ENCODE measurements at regions not wholly inside any gene's neighbourhood (a gene's known extent, or its start where the extent isn't known, plus 50 kb on each side); places are given as distances from the start of the nearest gene placed in this dataset.

DNA sequence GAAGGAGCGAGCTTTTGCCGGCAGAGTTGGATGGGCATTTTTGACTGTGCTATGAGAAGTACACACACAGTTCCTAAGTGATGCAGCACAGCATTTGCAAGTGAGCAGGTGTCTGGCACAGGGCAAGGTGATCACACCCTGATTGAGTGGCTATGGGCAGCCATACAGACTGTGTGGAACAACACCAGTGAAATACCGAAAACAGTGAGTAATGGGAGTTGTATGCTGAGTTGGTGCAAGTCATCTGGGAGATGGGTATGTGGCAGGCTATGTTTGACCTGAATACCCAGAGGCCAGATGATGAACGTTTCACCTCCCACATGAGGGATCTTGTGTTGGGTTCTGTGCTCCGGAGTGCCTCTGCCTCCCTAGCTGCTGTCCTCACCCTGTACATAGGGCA, 53.5 kb upstream of the TIPARP start:
- DNase-seq (ENCODE audit: low spot score): no peak

DNA sequence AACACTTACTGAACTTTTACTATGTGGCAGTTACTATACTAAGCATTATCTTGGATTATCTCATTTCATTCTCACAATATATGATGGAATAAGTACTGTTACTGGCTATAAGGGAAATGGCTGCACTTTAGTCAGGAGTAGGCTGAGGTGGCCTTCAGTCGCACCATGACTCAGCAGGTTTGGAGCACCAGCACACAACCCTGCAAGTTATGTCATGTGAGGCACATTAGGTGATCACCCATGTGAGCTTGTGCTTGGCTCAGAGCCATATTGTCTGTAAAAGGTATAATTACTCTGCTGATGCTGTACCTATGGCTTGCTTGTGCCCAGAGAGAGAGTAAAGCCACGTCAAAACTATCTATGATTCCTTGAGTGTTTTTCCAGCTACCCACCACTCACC, 54.1 kb upstream of the TIPARP start:
- DNase-seq (ENCODE audit: low spot score): no peak

DNA sequence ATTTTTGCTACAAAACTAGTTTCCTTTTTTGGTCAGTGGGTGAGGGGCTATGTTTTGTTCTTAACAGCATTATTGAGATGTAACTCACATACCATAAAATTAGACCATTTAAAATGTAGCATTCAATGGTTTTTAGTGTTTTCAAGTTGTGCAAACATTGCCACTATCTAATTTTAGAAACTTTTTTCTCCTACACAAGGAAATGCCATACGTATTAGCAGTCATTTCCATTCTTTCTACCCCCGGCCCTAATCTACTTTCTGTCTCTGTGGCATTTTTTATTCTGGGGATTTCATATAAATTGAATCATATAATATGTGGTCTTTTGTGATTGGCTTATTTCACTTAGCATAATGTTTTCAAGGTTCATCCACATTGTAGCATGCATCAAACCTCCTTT, 55.0 kb upstream of the TIPARP start:
- DNase-seq (ENCODE audit: low spot score): no peak

DNA sequence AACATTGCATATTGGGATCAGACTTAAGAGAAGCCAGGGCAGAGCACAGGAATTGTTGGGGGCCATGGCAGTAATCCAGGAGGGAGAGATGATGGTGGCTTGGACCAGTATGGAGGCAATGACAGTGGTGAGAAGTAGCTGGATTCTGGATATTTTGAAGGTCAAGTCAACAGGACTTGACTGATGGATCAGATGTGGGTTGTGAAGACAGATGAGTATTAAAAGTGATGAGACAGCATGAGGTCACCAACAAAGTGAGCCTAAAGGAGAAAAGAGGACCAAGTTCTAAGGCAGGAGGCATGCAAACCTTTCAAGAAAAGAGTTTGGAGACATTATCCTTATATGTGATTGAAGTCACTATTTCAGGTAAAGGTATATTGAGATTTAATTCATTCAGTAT, 56.6 kb upstream of the TIPARP start:
- no peak for DNase-seq (ENCODE audit: low spot score)

DNA sequence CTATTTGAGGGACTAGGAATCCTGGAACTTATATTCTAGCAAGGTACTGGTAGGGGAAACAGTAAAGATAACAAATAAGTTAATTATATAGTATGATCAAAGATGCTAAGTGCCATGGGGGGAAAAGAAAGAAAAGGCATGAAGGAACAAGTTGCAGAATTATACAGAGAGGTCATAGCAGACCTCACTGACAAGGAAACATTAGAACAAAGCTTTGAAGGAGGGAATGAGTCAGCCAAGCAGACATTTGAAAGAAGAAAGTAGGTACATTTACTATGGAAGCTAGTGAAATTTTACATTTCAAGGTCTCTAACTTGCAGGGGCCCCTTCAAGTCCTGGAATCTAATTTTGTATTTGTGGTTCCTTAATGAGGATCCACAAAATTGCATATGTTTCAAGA, 57.2 kb upstream of the TIPARP start:
- DNase-seq (ENCODE audit: low spot score): no peak

DNA sequence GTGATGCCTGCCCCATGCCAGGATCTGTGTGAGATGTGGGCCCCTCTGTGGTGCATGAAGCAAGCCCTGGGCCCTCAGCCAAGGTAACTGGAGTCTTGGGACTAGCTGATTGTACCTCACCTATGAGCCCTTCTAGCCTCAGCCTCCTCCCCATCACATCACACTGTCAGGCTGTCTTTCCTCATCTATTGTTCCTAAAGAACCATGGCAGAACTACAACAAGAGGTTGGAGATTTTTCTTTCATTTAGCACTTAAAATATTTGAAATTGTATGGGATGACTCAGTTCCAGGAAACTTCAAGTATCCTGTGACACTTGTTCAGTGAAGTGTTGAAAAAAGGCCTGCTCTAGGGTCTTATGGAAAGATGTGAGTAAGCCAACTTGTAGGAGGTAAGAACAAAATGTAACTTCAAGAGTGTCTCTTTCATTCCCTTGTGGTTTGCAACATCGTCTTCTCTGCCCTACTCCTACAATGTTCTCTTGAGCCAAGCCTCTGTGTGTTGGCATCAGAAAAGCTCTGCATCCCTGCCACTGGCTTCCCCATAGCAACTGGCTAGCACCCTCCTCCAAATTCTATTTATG, 58.7 kb upstream of the TIPARP start:
- no peak for DNase-seq (ENCODE audit: low spot score)

DNA sequence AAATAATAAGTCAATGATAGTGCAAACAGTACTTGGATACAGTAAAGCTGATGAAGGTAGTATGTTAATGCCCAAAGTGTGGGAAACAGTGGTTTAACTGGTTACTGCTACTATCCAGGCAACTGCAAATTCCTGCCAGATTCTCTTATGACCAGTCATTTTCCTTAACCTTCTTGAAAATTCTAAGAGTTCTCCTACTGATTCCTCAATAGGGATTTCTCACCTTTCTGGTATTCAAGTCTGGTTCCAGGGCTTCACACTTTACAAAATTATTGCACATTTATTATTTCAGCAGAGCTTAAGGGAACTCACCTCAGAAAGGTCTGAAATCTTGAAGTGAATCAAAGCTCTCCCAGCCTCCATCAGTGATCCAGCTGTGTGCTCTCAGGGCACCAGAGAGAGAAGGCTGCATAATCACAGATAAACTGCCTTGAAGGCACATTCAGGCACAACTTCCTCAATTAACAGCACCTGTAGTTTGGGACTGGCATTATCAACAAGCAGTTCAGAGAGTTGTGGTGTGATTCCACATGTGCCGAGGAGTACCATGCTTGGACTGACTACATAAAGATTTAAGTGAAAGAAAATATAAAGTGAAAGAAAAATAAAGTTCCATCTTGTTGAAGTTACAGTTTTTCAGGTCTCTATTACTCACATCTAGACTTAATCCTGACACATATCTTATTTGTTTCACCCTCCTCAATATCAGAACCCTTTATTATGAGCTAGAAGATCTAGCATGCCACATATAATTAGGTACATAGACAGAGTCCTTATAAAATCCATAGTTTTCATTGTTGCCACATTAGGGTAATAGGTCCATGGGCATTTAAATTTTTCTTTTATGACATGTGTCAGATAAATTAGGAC, 59.5 kb upstream of the TIPARP start:
- no peak for DNase-seq (ENCODE audit: low spot score)

DNA sequence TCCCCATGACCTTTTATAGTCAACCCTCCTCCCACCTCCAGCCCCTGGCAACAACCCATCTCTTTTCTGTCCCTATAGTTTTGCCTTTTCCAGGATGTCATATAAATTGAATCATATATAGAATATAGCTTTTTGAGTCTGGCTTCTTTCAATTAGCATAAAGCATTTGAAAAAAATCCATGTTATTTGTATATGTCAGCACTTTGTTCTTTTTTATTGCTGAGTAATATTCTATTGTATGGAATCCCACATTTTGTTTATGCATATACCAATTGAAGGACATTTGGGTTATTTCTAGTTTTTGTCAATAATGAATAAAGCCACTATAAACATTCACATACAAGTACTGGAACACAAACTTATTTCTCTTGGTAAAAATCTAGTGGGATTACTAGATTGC, 58.0 kb upstream of the SSR3 start:
- no peak for DNase-seq (ENCODE audit: low spot score)

DNA sequence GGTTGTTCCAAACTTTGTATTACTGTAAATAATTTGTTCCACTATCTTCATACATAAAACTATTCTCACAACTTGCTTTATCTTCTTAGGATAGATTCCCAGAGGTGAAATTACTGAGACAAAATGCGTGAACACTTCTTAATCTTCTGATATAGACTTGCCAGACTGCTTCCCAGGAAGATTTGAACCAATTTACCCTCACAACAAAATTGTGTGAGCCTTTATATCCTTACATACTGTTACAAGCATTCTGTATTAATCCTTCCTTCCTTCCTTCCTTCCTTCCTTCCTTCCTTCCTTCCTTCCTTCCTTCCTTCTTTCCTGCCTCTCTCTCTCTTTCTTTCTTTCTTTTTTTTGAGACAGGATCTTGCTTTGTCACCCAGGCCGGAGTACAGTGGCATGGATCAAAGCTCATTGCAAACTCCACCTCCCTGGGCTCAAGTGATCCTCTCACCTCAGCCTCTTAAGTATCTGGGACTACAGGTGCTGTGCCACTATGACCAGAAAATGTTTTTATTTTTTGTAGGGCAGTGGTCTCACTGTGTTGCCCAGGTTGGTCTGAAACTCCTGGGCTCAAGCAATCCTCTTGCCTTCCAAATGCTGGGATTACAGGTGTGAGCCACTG, 57.1 kb upstream of the SSR3 start:
- no peak for DNase-seq (ENCODE audit: low spot score)

DNA sequence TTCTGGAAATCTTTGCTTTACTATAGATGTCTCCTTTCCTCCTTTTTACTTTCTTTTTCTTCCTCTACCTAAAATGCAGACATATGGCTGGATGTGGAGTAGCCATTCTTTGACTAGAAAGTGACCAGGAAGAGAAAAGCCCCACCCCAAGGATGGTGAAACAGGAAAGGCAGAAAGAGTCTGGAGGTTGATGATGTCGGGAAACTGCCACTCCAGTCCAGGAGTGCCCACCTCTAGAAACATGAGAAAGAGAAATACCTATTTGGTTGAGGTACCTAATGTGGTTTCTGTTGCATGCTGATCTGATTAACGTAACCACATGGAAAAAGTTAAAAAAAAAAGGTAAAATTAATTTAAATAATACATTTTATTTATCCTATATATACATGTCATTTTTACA, 55.2 kb upstream of the SSR3 start:
- DNase-seq (ENCODE audit: low spot score): no peak

DNA sequence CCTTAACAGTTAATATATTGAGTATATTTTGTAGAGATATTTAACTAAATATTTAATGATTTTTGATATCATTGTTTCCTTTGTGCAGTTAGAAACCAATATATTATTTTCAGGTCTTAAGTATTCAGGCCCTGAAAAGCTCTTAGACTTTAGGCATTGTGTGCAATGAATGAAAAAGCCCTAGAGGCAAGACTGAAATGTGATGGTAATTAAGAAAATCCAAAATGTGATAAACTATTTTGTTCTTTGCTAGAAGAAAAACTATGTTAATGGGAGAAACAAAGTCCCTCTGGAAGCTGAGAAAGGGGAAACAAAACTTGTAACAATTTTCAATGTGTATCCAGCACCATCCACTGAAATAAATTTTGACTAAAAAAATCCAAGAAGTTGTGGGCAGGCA, 54.6 kb upstream of the SSR3 start:
- DNase-seq (ENCODE audit: low spot score): no peak

DNA sequence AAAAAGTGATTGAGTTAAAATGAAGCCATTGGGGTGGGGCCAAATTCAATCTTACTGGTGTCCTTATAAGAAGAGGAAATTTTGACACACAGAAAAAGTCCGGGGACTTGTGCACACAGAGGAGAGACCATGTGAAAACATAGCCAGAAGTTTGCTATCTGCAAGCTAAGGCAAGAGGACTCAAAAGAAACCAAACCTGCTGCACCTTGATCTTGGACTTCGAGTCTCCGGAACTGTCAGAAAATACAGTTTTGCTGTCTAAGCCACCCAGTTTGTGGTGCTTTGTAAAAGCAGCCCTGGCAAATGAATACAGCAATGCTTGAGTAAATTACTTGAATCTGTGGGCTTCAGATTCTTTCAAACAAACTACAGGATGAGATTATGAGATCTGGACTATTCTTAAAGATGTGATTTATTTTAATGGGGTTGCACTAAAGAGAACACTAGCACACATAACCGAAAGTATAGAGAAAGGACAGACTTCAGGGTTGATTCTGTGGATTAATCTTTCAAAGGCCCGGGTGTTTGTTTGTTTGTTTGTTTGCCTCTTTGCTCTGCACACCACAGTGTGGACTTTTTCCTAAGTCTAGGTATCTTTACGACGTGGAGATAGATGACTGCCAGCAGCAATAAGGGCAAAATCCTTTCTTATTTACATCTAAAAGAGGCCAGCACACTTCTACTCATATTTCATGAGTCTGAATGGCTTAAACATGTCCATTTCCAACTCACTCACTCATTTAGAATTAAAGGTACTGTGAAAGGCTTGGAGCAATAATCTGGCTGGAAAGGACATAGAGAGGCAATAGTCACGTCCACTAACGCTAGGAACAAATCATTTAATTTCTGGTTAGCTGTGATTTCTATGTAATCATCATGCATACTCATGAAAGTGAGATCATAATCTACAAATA, 53.9 kb upstream of the SSR3 start:
- DNase-seq (ENCODE audit: low spot score): no peak

DNA sequence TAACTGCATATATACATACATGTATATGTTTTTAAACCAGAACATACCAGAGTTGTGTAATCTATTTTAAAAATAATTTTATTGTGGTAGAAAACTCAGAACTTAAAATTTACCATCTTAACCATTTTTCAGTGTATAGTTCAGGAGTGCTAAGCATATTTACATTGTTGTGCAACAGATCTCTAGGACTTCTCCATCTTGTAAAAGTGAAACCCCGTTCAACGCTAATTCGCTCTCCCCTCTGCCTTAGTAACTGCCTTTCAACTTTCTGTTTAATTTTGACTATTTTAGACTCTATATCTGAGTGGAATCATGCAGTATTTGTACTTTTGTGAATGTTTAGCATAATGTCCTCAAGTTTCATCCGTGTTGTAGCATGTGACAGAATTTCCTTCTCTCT, 51.8 kb upstream of the SSR3 start:
- DNase-seq (ENCODE audit: low spot score): no peak

DNA sequence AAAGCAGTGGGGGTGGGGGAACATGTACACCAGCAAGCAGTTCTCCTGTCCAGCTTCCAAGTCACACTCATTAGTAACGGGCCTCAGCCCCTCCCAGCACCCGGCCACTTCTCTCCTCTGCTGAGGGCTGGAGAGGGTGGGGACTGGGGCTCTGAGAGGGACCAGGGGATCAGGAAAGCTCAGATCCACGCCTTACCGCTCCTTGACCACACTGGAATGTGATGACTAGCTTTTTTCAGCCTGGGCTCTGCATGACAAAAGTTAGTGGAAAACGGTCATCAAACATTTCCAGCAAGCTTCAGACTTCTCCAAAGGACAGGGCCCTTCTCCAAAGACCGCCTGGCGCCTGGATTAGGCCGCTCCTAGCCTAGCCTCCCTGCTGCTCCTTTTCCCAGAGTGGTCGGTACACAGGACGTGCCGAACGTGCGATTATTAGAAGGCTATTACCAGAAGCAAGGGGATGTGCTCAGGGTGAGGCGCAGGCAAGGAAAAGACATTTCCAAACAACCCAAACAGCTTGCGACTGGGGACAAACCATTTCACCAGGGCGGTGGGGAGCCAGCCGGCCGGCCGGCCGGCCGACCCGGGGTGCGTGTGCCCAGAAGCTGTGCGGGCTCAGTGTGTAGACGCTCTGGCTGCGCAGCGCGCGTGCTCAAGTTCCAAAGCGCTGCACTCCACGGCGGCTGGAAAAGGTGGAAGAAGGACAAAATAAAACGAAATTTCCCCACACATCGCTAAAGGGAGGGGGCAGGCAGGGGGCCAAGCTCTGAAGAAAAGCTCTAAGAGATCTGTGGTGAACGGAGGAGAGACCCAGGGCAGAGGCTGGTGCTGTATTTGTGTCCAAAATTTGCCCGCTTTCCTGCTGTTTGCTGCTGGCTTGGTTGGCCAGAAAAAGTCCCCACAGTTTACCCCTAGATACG, 51.0 kb upstream of the SSR3 start:
- peak; percentile 76 for DNase-seq (ENCODE audit: low spot score)

DNA sequence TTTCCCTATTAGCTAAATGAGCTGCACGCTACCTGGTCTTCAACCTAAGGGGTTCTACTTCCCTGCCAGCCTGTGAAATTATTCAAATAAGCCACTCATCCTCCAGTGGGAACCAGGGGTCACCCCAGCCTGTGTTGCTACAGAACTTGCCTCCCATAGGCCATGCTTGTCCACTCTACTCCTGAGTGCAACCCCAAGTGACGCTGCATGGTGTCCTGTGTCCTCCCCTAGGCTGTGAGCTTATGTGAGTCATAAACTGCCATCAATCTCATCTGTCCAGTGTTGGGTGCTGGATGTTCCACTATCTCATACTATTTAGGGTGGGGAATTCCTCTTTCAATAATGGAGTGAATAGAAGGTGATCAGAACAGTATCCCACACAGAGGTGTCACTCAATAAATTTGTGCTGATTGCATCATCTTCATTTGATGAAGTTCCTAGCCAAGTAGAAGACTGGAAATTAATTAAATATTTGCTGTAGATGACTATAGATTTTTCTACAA, 49.8 kb upstream of the SSR3 start:
- DNase-seq (ENCODE audit: low spot score): no peak
